Endodermal cell (in vitro differentiated cells): ENCODE measurements at regions not wholly inside any gene's neighbourhood (a gene's known extent, or its start where the extent isn't known, plus 50 kb on each side); places are given as distances from the start of the nearest gene placed in this dataset.

Experiments
- DNase-seq: peaks from one replicate; pipeline ENCODE4 v3.0.0-alpha.2; 2017
- H3K27ac ChIP-seq: 2 replicates; pipeline ENCODE4 v1.5.1; 2013; ENCODE audit warnings: mild to moderate bottlenecking, low read depth, low read length, moderate library complexity
- H3K27me3 ChIP-seq: 2 replicates; pipeline ENCODE4 v1.6.1; 2013; ENCODE audit warnings: mild to moderate bottlenecking, low read length, moderate library complexity; ENCODE audit not compliant: insufficient read depth, control insufficient read depth, poor library complexity, severe bottlenecking
- H3K36me3 ChIP-seq: 2 replicates; pipeline ENCODE4 v1.7.0; 2013; ENCODE audit warnings: mild to moderate bottlenecking, low read length, moderate library complexity; ENCODE audit not compliant: control insufficient read depth, insufficient read depth
- H3K4me1 ChIP-seq: one replicate; pipeline ENCODE4 v1.7.0; 2013; ENCODE audit warnings: low read length; ENCODE audit not compliant: control insufficient read depth, insufficient read depth
- H3K4me3 ChIP-seq: 2 replicates; pipeline ENCODE4 v1.5.1; 2013; ENCODE audit warnings: mild to moderate bottlenecking, low read length, moderate library complexity
- H3K9ac ChIP-seq: 2 replicates; pipeline ENCODE4 v1.6.1; 2013; ENCODE audit warnings: mild to moderate bottlenecking, low read length, moderate library complexity; ENCODE audit not compliant: poor library complexity, severe bottlenecking; ENCODE audit errors: extremely low read depth
- H3K9me3 ChIP-seq: 2 replicates; pipeline ENCODE4 v1.6.1; 2013; ENCODE audit warnings: mild to moderate bottlenecking, low read length, moderate library complexity; ENCODE audit not compliant: control insufficient read depth
- H3K27ac Mint-ChIP-seq: 2 replicates; pipeline ENCODE4 v1.8.0; 2020; ENCODE audit warnings: mixed read lengths
- H3K27me3 Mint-ChIP-seq: 2 replicates; pipeline ENCODE4 v1.8.0; 2021; ENCODE audit warnings: mild to moderate bottlenecking, mixed read lengths; ENCODE audit not compliant: insufficient read depth
- H3K36me3 Mint-ChIP-seq: 2 replicates; pipeline ENCODE4 v1.8.0; 2020; ENCODE audit warnings: low read depth, mixed read lengths
- H3K4me1 Mint-ChIP-seq: 2 replicates; pipeline ENCODE4 v1.8.0; 2020; ENCODE audit warnings: mixed read lengths
- H3K4me3 Mint-ChIP-seq: 2 replicates; pipeline ENCODE4 v1.8.0; 2020; ENCODE audit warnings: mild to moderate bottlenecking, moderate library complexity, mixed read lengths
- H3K9me3 Mint-ChIP-seq: 2 replicates; pipeline ENCODE4 v1.8.0; 2020; ENCODE audit warnings: mild to moderate bottlenecking, mixed read lengths
- CTCF ChIP-seq: fragments of 200-600 bp; sonication (generic); conservative IDR thresholded peaks from 2 replicates; pipeline ENCODE4 v1.5.0; 2021; ENCODE audit warnings: antibody characterized with exemption, mild to moderate bottlenecking
- WGBS, 2 experiments: methylation state at CpG; one replicate each; pipeline versions ENCODE4 v1.1.5 to v1.1.7; 2013; ENCODE audit warnings: missing lambda C conversion rate in 2 of 2, mixed read lengths in 1 of 2; ENCODE audit not compliant: insufficient coverage in 1 of 2, insufficient read length in 1 of 2; 5-methylcytosine and 5-hydroxymethylcytosine counted together

- no peak for DNase-seq
- Histone ChIP-seq H3K9ac (no peak overlapping the region), H3K27me3 (peaks cover 10% of the 10 kb centered on the region), H3K27ac (no peak overlapping the region), H3K4me1 (no peaks in the 10 kb centered on the region), H3K36me3 (no peaks in the 10 kb centered on the region), H3K4me3 (no peak overlapping the region), H3K9me3 (peaks cover 7% of the 10 kb centered on the region)
- H3K27me3 Mint-ChIP-seq, result peaks cover 35% of the 10 kb centered on the region
- WGBS, 2 experiments, result 45 to 50% methylated on average over 2 of the region's 2 CpGs
- TF ChIP-seq CTCF, result no peak
- H3K9me3 Mint-ChIP-seq, result peaks cover 7% of the 10 kb centered on the region
- H3K4me3 Mint-ChIP-seq, result no peak overlapping the region
- H3K36me3 Mint-ChIP-seq, result no peaks in the 10 kb centered on the region
- H3K27ac Mint-ChIP-seq, result no peak overlapping the region
- no peaks in the 10 kb centered on the region for H3K4me1 Mint-ChIP-seq
Measured at GRCh38 chr2:217671871-217672270, 330.9 kb downstream of the TNS1 start.

- no peak for DNase-seq
- no peak for TF ChIP-seq CTCF
- Mint-ChIP-seq H3K27me3 (peaks cover 38% of the 10 kb centered on the region), H3K4me1 (no peaks in the 10 kb centered on the region), H3K36me3 (no peaks in the 10 kb centered on the region), H3K27ac (no peak overlapping the region), H3K9me3 (peaks cover 6% of the 10 kb centered on the region), H3K4me3 (no peak overlapping the region)
- H3K27me3 ChIP-seq, result peaks cover 10% of the 10 kb centered on the region
- H3K4me1 ChIP-seq, result no peaks in the 10 kb centered on the region
- H3K4me3 ChIP-seq, result no peak overlapping the region
- WGBS, 2 experiments, result 87% methylated on average over 1 of the region's 1 CpG; no CpG with 5 or more reads in 1 of the 2 experiments
- no peaks in the 10 kb centered on the region for H3K36me3 ChIP-seq
- H3K27ac ChIP-seq, result no peak overlapping the region
- peaks cover 7% of the 10 kb centered on the region for H3K9me3 ChIP-seq
- no peak overlapping the region for H3K9ac ChIP-seq
Measured at GRCh38 chr2:217671075-217671474, 331.7 kb downstream of the TNS1 start.

- Histone ChIP-seq H3K27ac (no peak overlapping the region), H3K9me3 (peaks cover 7% of the 10 kb centered on the region), H3K4me1 (no peaks in the 10 kb centered on the region), H3K4me3 (no peak overlapping the region), H3K9ac (no peak overlapping the region), H3K36me3 (no peaks in the 10 kb centered on the region), H3K27me3 (peaks cover 10% of the 10 kb centered on the region)
- no peak for DNase-seq
- no peak for TF ChIP-seq CTCF
- H3K9me3 Mint-ChIP-seq, result peaks cover 3% of the 10 kb centered on the region
- no peak overlapping the region for H3K4me3 Mint-ChIP-seq
- no peaks in the 10 kb centered on the region for H3K4me1 Mint-ChIP-seq
- 90% methylated on average over 3 of the region's 3 CpGs; no CpG with 5 or more reads in 1 of the 2 experiments for WGBS, 2 experiments
- H3K27ac Mint-ChIP-seq, result no peak overlapping the region
- H3K27me3 Mint-ChIP-seq, result peaks cover 47% of the 10 kb centered on the region
- H3K36me3 Mint-ChIP-seq, result no peaks in the 10 kb centered on the region
Measured at GRCh38 chr2:217669831-217670230, 333.0 kb downstream of the TNS1 start.
